Adrenal gland (tissue), 9 donors: ENCODE measurements at regions not wholly inside any gene's neighbourhood (a gene's known extent, or its start where the extent isn't known, plus 50 kb on each side); places are given as distances from the start of the nearest gene placed in this dataset.

Source experiments
- DNase-seq, 7 donors: peaks; one replicate each; pipeline ENCODE4 v3.0.0-alpha.2; 2019 to 2020
- H3K27ac ChIP-seq, 5 donors: fragments of 200-600 bp; sonication (generic) in 4 of 5; 1 replicate in 3 of 5; 2 replicates in 2 of 5; pipeline versions ENCODE4 v1.5.1 to v1.8.0; 2016 to 2020; ENCODE audit warnings: mild to moderate bottlenecking in 1 of 5
- H3K27me3 ChIP-seq: fragments of 200-600 bp; 2 replicates; pipeline ENCODE4 v1.8.0; 2021
- H3K36me3 ChIP-seq, 2 donors: fragments of 200-600 bp; replicated peaks in 1 of 2; 1 replicate in 1 of 2; 2 replicates in 1 of 2; pipeline versions ENCODE4 v1.5.1 to v1.8.0; 2018 to 2022
- H3K4me1 ChIP-seq, 2 donors: fragments of 200-600 bp; replicated peaks in 1 of 2; 1 replicate in 1 of 2; 2 replicates in 1 of 2; pipeline versions ENCODE4 v1.5.1 to v1.8.0; 2018 to 2021
- H3K4me3 ChIP-seq, 4 donors: fragments of 200-600 bp; sonication (generic) in 3 of 4; one replicate each; pipeline ENCODE4 v1.5.1; 2016 to 2018
- H3K9me3 ChIP-seq, 3 donors: fragments of 200-600 bp; sonication (generic) in 1 of 3; replicated peaks in 1 of 3; 1 replicate in 2 of 3; 2 replicates in 1 of 3; pipeline versions ENCODE4 v1.5.1 to v1.8.0; 2016 to 2021
- POLR2A ChIP-seq, 2 donors: fragments of 450-650 bp; IDR thresholded peaks; one replicate each; pipeline ENCODE4 v1.6.1; 2017; ENCODE audit warnings: antibody characterized with exemption in 2 of 2, mild to moderate bottlenecking in 2 of 2, moderate library complexity in 1 of 2
- WGBS, 4 donors: extraction: QIAGEN DNeasy Blood & Tissue Kit in 2 of 4; methylation state at CpG; one replicate each; pipeline versions ENCODE4 v1.1.5 to v1.1.7; 2013 to 2017; 5-methylcytosine and 5-hydroxymethylcytosine counted together
- intact Hi-C, 2 donors: fragments of 100-400 bp; cut with DNase I; formaldehyde crosslinking; loops; one replicate each; pipeline versions ENCODE4 v1.14.1 to v1.15.0; 2022 to 2023
- TF ChIP-seq, protein P1 (sequence below), 6 experiments: fragments of 450-650 bp in 4 of 6; fragments of 200-600 bp in 2 of 6; sonication (generic) in 1 of 6; IDR thresholded peaks; 1 replicate in 5 of 6; 2 replicates in 1 of 6; pipeline versions ENCODE4 v1.5.1 to v1.8.0; 2016 to 2021; ENCODE audit warnings: antibody characterized with exemption in 6 of 6, mild to moderate bottlenecking in 2 of 6, moderate library complexity in 1 of 6
- donor health status: healthy with polysubstance abuse.
- donor health status: Bipolar disorder and iron deficiency.
- donor health status: DM: yes; HTN: yes; CAD: no.
- donor health status: DM: no; HTN: no; CAD: no.
- donor health status: DM: no; HTN: no; CAD: no.

DNA sequence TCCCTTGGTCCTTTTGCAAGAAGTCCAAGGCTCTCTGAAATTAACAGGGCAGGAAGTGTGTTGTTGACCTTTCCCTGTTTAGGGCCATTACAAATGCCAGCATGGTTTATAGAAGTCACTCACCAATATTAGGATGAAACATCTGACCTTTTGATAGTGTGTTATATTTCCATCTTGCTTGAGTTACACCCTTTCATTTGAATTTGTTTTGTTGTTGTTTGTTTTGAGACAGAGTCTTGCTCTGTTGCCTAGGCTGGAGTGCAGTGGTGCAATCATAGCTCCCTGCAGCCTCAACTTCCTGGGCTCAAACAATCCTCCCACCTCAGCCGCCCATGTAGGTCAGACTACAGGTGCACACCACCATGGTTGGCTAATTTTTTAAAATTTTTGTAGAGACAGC is 241.1 kb upstream of the USP9Y start:
- no peaks in the 10 kb centered on the region for H3K36me3 ChIP-seq
- 60 to 81% methylated on average over 1 of the region's 1 CpG; no CpG with 5 or more reads in 2 of the 4 donors for WGBS, 4 donors
- no peaks in the 10 kb centered on the region for H3K27me3 ChIP-seq
- TF ChIP-seq, protein P1, sequence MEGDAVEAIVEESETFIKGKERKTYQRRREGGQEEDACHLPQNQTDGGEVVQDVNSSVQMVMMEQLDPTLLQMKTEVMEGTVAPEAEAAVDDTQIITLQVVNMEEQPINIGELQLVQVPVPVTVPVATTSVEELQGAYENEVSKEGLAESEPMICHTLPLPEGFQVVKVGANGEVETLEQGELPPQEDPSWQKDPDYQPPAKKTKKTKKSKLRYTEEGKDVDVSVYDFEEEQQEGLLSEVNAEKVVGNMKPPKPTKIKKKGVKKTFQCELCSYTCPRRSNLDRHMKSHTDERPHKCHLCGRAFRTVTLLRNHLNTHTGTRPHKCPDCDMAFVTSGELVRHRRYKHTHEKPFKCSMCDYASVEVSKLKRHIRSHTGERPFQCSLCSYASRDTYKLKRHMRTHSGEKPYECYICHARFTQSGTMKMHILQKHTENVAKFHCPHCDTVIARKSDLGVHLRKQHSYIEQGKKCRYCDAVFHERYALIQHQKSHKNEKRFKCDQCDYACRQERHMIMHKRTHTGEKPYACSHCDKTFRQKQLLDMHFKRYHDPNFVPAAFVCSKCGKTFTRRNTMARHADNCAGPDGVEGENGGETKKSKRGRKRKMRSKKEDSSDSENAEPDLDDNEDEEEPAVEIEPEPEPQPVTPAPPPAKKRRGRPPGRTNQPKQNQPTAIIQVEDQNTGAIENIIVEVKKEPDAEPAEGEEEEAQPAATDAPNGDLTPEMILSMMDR (IDR thresholded peaks at IDR 0.05): no peak
- no peak for DNase-seq
- intact Hi-C loops: no loop called here
- H3K4me1 ChIP-seq: no peaks in the 10 kb centered on the region
- H3K27ac ChIP-seq: no peak overlapping the region
- no peaks in the 10 kb centered on the region for H3K9me3 ChIP-seq
- H3K4me3 ChIP-seq: no peak overlapping the region

DNA sequence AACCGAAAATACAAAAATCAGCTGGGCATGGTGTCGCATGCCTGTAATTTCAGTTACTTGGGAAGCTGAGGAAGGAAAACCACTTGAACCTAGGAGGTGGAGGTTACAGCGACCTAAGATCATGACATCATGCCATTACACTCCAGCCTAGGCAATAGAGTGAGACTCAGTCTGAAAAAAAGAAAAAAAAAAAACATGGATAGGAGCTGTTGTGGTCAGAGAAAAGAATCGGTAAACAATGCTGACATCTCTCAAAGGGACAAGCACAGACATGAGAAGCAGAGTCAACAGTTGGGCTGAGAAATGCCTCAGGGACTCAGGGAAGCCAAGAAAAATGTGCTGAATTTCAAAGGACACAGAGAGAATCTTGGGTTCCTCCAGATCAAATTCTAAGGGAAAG is 236.9 kb upstream of the USP9Y start:
- DNase-seq: no peak
- Histone ChIP-seq H3K4me3 (no peak overlapping the region), H3K36me3 (no peaks in the 10 kb centered on the region), H3K27me3 (no peaks in the 10 kb centered on the region), H3K27ac (no peak overlapping the region), H3K9me3 (no peaks in the 10 kb centered on the region), H3K4me1 (no peaks in the 10 kb centered on the region)
- WGBS, 4 donors: 82 to 85% methylated on average over 2 to 4 of the region's 4 CpGs; no CpG with 5 or more reads in 2 of the 4 donors
- intact Hi-C loops: no loop called here
- no peak for TF ChIP-seq POLR2A (IDR thresholded peaks at IDR 0.05)
- TF ChIP-seq, protein P1 (IDR thresholded peaks at IDR 0.05): no peak

DNA sequence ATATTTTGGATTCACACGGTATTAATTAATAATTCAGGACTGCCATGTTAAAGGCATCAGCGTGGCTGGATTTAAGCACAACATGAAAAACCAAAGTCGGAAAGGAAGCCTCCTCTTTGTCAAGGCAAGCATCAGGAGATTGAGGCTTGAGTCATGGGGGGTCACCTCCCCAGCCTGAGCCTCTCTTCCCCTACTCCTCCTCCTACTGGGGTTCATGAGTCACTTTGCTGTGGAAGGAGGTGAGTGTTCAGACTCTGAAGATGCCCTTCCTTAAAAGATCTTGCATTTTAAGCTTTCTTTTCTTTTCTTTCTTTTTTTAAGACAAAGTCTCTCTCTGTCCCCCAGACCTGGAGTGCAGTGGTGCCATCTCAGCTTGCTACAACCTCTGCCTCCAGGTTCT is 235.3 kb upstream of the USP9Y start:
- WGBS, 4 donors: 83 to 89% methylated on average over 3 of the region's 3 CpGs; no CpG with 5 or more reads in 2 of the 4 donors
- H3K4me3 ChIP-seq: no peak overlapping the region
- intact Hi-C loops: no loop called here
- H3K36me3 ChIP-seq: no peaks in the 10 kb centered on the region
- H3K9me3 ChIP-seq: no peaks in the 10 kb centered on the region
- TF ChIP-seq POLR2A (IDR thresholded peaks at IDR 0.05): no peak
- TF ChIP-seq, protein P1 (IDR thresholded peaks at IDR 0.05): no peak
- H3K27ac ChIP-seq: no peak overlapping the region
- DNase-seq: no peak
- no peaks in the 10 kb centered on the region for H3K4me1 ChIP-seq
- H3K27me3 ChIP-seq: no peaks in the 10 kb centered on the region

DNA sequence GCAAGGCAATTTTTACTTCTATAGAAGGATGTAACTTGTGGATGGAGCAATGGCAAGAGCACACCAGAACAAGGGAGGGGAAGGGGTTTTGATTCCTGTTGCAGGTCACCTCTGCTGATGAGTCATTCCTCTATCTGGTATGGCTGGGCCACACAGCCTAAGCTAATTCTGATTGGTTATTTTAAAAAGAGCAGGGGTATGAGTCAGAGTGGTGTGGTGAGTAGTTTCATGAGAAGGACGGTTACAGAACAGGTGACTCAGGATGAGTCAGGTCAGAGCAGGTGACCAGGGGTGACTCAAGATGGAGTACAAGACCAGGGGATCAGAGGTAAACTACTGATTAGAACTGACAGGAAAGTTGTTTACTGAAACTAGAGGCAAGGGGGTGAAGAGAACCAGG is 231.9 kb upstream of the USP9Y start:
- no peaks in the 10 kb centered on the region for H3K36me3 ChIP-seq
- intact Hi-C loops: no loop called here
- H3K4me3 ChIP-seq: no peak overlapping the region
- H3K27me3 ChIP-seq: no peaks in the 10 kb centered on the region
- no peak overlapping the region for H3K27ac ChIP-seq
- H3K9me3 ChIP-seq: no peaks in the 10 kb centered on the region
- DNase-seq: no peak
- TF ChIP-seq, protein P1 (IDR thresholded peaks at IDR 0.05): no peak
- TF ChIP-seq POLR2A (IDR thresholded peaks at IDR 0.05): no peak
- 35 to 58% methylated on average over 1 of the region's 1 CpG; no CpG with 5 or more reads in 2 of the 4 donors for WGBS, 4 donors
- H3K4me1 ChIP-seq: no peaks in the 10 kb centered on the region
